ENCODE measurements at regions not wholly inside any gene's neighbourhood (a gene's known extent, or its start where the extent isn't known, plus 50 kb on each side); places are given as distances from the start of the nearest gene placed in this dataset.

DNA sequence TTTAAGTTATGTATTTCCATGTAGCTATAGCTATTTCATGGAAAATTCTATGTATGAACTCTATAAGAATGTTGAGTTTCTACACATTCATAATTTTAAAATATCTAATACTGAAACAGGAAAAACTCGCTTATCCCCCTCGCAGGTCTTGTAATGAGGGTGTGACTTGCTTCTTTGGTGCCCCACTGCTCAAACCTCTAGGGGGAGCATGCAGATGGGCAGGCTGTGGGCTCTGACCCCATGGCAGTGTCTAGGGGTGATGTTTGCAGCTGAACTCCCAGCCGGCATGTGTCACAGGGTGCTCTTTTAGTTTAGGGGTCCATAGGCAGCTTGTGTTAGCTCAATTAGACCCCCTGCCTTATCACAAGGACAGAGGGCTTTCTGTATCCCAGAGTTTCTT is 1825.7 kb upstream of the ADGRL3 start:
- Histone ChIP-seq H3K27me3 (ENCODE audit: insufficient read depth, low read length, poor library complexity, severe bottlenecking) (no peaks in the 10 kb centered on the region), H3K9me2 (replicated peaks; ENCODE audit: low read depth, low read length) (no peaks in the 10 kb centered on the region), H2AFZ (ENCODE audit: low read length) (no peak overlapping the region), H4K20me1 (ENCODE audit: insufficient read depth, low read length, poor library complexity, severe bottlenecking) (no peaks in the 10 kb centered on the region), H3K9me3 (ENCODE audit: insufficient read depth, low read depth, low read length) (no peaks in the 10 kb centered on the region), H3K4me1 (ENCODE audit: insufficient read depth, low read length, poor library complexity, severe bottlenecking) (no peaks in the 10 kb centered on the region), H3F3A (ENCODE audit: low read depth) (no peaks in the 10 kb centered on the region), H3K4me3 (ENCODE audit: low read length, poor library complexity, severe bottlenecking) (no peak overlapping the region), H3K4me2 (ENCODE audit: low read depth, low read length, poor library complexity, severe bottlenecking) (no peak overlapping the region), H3K9ac (ENCODE audit: low read depth, low read length, poor library complexity, severe bottlenecking) (no peak overlapping the region), H3K36me3 (ENCODE audit: insufficient read depth, low read length) (no peaks in the 10 kb centered on the region), H3K79me2 (ENCODE audit: insufficient read depth, low read length) (no peaks in the 10 kb centered on the region)
- TF ChIP-seq EZH2phosphoT487 (IDR thresholded peaks at IDR 0.05; ENCODE audit: borderline replicate concordance), result no peak
- TF ChIP-seq, protein P1, sequence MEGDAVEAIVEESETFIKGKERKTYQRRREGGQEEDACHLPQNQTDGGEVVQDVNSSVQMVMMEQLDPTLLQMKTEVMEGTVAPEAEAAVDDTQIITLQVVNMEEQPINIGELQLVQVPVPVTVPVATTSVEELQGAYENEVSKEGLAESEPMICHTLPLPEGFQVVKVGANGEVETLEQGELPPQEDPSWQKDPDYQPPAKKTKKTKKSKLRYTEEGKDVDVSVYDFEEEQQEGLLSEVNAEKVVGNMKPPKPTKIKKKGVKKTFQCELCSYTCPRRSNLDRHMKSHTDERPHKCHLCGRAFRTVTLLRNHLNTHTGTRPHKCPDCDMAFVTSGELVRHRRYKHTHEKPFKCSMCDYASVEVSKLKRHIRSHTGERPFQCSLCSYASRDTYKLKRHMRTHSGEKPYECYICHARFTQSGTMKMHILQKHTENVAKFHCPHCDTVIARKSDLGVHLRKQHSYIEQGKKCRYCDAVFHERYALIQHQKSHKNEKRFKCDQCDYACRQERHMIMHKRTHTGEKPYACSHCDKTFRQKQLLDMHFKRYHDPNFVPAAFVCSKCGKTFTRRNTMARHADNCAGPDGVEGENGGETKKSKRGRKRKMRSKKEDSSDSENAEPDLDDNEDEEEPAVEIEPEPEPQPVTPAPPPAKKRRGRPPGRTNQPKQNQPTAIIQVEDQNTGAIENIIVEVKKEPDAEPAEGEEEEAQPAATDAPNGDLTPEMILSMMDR (conservative IDR thresholded peaks at IDR 0.05; ENCODE audit: low read length), result no peak

DNA sequence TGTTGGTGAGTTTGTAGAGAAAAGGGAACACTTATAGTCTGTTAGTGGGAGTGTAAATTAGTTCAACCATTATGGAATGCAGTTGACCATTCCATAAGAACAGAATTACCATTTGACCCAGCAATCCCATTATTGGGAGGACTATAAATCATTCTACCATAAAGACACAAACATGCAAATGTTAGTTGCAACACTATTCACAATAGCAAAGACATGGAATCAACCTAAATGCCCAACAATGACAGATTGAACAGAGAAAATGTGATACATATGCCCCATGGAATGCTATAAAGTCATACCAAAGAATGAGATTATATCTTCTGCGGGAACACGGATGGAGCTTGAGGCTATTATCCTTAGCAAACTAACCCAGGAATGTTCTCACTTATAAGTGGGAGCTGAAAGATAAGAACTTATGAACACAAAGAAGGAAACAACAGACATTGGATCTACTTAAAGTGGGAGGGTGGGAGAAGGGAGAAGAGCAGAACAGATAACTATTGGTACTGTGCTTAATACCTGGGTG is 1819.2 kb upstream of the ADGRL3 start:
- H3K9ac ChIP-seq (ENCODE audit: low read depth, low read length, poor library complexity, severe bottlenecking), result no peak overlapping the region
- no peaks in the 10 kb centered on the region for H3K9me3 ChIP-seq (ENCODE audit: insufficient read depth, low read depth, low read length)
- no peak overlapping the region for H2AFZ ChIP-seq (ENCODE audit: low read length)
- H3K27me3 ChIP-seq (ENCODE audit: insufficient read depth, low read length, poor library complexity, severe bottlenecking), result no peaks in the 10 kb centered on the region
- no peaks in the 10 kb centered on the region for H3K9me2 ChIP-seq (replicated peaks; ENCODE audit: low read depth, low read length)
- H3F3A ChIP-seq (ENCODE audit: low read depth), result no peaks in the 10 kb centered on the region
- H3K4me1 ChIP-seq (ENCODE audit: insufficient read depth, low read length, poor library complexity, severe bottlenecking), result no peaks in the 10 kb centered on the region
- TF ChIP-seq, protein P1 (conservative IDR thresholded peaks at IDR 0.05; ENCODE audit: low read length), result no peak
- TF ChIP-seq EZH2phosphoT487 (IDR thresholded peaks at IDR 0.05; ENCODE audit: borderline replicate concordance), result no peak
- no peak overlapping the region for H3K4me3 ChIP-seq (ENCODE audit: low read length, poor library complexity, severe bottlenecking)
- H4K20me1 ChIP-seq (ENCODE audit: insufficient read depth, low read length, poor library complexity, severe bottlenecking), result no peaks in the 10 kb centered on the region
- no peaks in the 10 kb centered on the region for H3K36me3 ChIP-seq (ENCODE audit: insufficient read depth, low read length)
- H3K4me2 ChIP-seq (ENCODE audit: low read depth, low read length, poor library complexity, severe bottlenecking), result no peak overlapping the region
- H3K79me2 ChIP-seq (ENCODE audit: insufficient read depth, low read length), result no peaks in the 10 kb centered on the region

DNA sequence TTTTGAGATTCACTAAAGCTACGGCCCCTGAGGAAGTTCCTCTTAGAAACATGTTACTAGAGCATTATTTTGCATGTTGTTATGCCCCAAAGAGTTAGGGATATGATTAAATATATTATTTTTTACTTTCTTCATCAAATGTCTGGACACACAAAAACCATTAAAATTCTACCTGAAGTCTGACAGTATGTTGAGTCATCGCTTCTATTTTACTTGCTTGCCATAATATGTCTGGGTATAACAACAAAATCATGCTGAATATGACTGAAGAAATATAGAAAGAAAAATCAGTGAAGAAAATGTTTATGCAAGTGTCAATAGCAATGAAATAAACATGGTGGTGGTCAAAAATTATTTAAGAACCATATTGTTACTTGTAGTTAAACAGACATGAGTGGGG is 1818.5 kb upstream of the ADGRL3 start:
- TF ChIP-seq, protein P1 (conservative IDR thresholded peaks at IDR 0.05; ENCODE audit: low read length), result no peak
- no peaks in the 10 kb centered on the region for H4K20me1 ChIP-seq (ENCODE audit: insufficient read depth, low read length, poor library complexity, severe bottlenecking)
- no peak overlapping the region for H3K9ac ChIP-seq (ENCODE audit: low read depth, low read length, poor library complexity, severe bottlenecking)
- no peaks in the 10 kb centered on the region for H3K9me2 ChIP-seq (replicated peaks; ENCODE audit: low read depth, low read length)
- no peaks in the 10 kb centered on the region for H3K9me3 ChIP-seq (ENCODE audit: insufficient read depth, low read depth, low read length)
- H3K4me2 ChIP-seq (ENCODE audit: low read depth, low read length, poor library complexity, severe bottlenecking), result no peak overlapping the region
- no peaks in the 10 kb centered on the region for H3K79me2 ChIP-seq (ENCODE audit: insufficient read depth, low read length)
- no peaks in the 10 kb centered on the region for H3F3A ChIP-seq (ENCODE audit: low read depth)
- H3K27me3 ChIP-seq (ENCODE audit: insufficient read depth, low read length, poor library complexity, severe bottlenecking), result no peaks in the 10 kb centered on the region
- no peaks in the 10 kb centered on the region for H3K4me1 ChIP-seq (ENCODE audit: insufficient read depth, low read length, poor library complexity, severe bottlenecking)
- no peak overlapping the region for H2AFZ ChIP-seq (ENCODE audit: low read length)
- no peaks in the 10 kb centered on the region for H3K36me3 ChIP-seq (ENCODE audit: insufficient read depth, low read length)
- H3K4me3 ChIP-seq (ENCODE audit: low read length, poor library complexity, severe bottlenecking), result no peak overlapping the region
